GM23338 (cell line): ENCODE measurements at regions not wholly inside any gene's neighbourhood (a gene's known extent, or its start where the extent isn't known, plus 50 kb on each side); places are given as distances from the start of the nearest gene placed in this dataset.

Source experiments
- CREB1 ChIP-seq: fragments of 250-450 bp; sonication (Bioruptor Pico); IDR thresholded peaks from 2 replicates; pipeline ENCODE4 v1.5.0; 2020; ENCODE audit warnings: low read depth, mild to moderate bottlenecking, moderate library complexity
- CTCF ChIP-seq, 2 experiments: fragments of 200-600 bp in 1 of 2; sonication (generic) in 1 of 2; conservative IDR thresholded peaks; 2 replicates each; pipeline versions ENCODE4 v1.5.1 to v1.6.1; 2016 to 2017; ENCODE audit warnings: antibody characterized with exemption in 2 of 2, low read depth in 2 of 2, mild to moderate bottlenecking in 2 of 2, moderate library complexity in 1 of 2
- EZH2 ChIP-seq: fragments of 200-600 bp; sonication (generic); IDR thresholded peaks from one replicate; pipeline ENCODE4 v1.8.0; 2017; ENCODE audit warnings: antibody characterized with exemption, mild to moderate bottlenecking, low read depth; ENCODE audit not compliant: unreplicated experiment
- EZH2phosphoT487 ChIP-seq: fragments of 200-600 bp; sonication (generic); IDR thresholded peaks from one replicate; pipeline ENCODE4 v1.8.1; 2018; ENCODE audit warnings: antibody characterized with exemption; ENCODE audit not compliant: unreplicated experiment
- POLR2AphosphoS5 ChIP-seq: IDR thresholded peaks from 2 replicates; pipeline ENCODE4 v1.6.1; 2016; ENCODE audit warnings: antibody characterized with exemption, low read depth
- REST ChIP-seq: IDR thresholded peaks from one replicate; pipeline ENCODE4 v1.6.1; 2018; ENCODE audit warnings: antibody characterized with exemption; ENCODE audit not compliant: unreplicated experiment
- ZNF114 ChIP-seq: fragments of 250-450 bp; sonication (Bioruptor Pico); IDR thresholded peaks from 2 replicates; pipeline ENCODE4 v1.5.0; 2020; ENCODE audit warnings: mild to moderate bottlenecking, moderate library complexity
- ZNF331 ChIP-seq: fragments of 250-450 bp; sonication (Bioruptor Pico); IDR thresholded peaks from 2 replicates; pipeline ENCODE4 v1.5.0; 2020; ENCODE audit warnings: low read depth, mild to moderate bottlenecking, moderate library complexity

- TF ChIP-seq CTCF (conservative IDR thresholded peaks at IDR 0.05; ENCODE audit: low read depth in 2 of 2) (no peak), CREB1 (CRISPR knock-in tag) (no peak), POLR2AphosphoS5 (no peak), EZH2phosphoT487 (no peak), REST (no peak), EZH2 (no peak), ZNF331 (CRISPR knock-in tag) (no peak), ZNF114 (no peak)
These were observed 332.0 kb upstream of the PBX1 start for GRCh38 chr1:164226977-164227376.
